HL-60 (cell line): ENCODE measurements at regions not wholly inside any gene's neighbourhood (a gene's known extent, or its start where the extent isn't known, plus 50 kb on each side); places are given as distances from the start of the nearest gene placed in this dataset.

Experiments
- DNase-seq, 2 experiments: peaks; one replicate each; pipeline ENCODE4 v3.0.0-alpha.2; 2010 to 2020; ENCODE audit warnings: low read depth in 1 of 2, low spot score in 1 of 2
- H3K27ac ChIP-seq: fragments of 250-450 bp; sonication (Bioruptor Pico); replicated peaks from 2 replicates; pipeline ENCODE4 v1.5.1; 2020; ENCODE audit warnings: mild to moderate bottlenecking, moderate library complexity
- H3K27me3 ChIP-seq: fragments of 250-450 bp; sonication (Bioruptor Pico); 2 replicates; pipeline ENCODE4 v1.5.1; 2021; ENCODE audit warnings: mild to moderate bottlenecking, moderate library complexity; ENCODE audit not compliant: insufficient read depth, poor library complexity, severe bottlenecking
- H3K4me3 ChIP-seq: replicated peaks from 2 replicates; pipeline ENCODE4 v1.5.1; 2011; ENCODE audit warnings: mild to moderate bottlenecking, control low read depth, low read length; ENCODE audit not compliant: insufficient read depth
- GABPA ChIP-seq: IDR thresholded peaks from 2 replicates; pipeline ENCODE4 v1.6.1; 2012; ENCODE audit warnings: low read depth
- POLR2AphosphoS5 ChIP-seq: IDR thresholded peaks from 2 replicates; pipeline ENCODE4 v1.6.1; 2012; ENCODE audit warnings: low read depth
- SPI1 ChIP-seq: IDR thresholded peaks from 2 replicates; pipeline ENCODE4 v1.6.1; 2012; ENCODE audit warnings: low read depth, mild to moderate bottlenecking, borderline replicate concordance
- TF ChIP-seq, protein P1 (sequence below): IDR thresholded peaks from one replicate; pipeline ENCODE4 v1.5.1; 2011; ENCODE audit warnings: low read length, control low read depth, inconsistent platforms; ENCODE audit not compliant: insufficient read depth
- TF ChIP-seq, protein P2 (sequence below): IDR thresholded peaks from 2 replicates; pipeline ENCODE4 v1.6.1; 2012; ENCODE audit warnings: low read depth; ENCODE audit not compliant: insufficient replicate concordance

DNA sequence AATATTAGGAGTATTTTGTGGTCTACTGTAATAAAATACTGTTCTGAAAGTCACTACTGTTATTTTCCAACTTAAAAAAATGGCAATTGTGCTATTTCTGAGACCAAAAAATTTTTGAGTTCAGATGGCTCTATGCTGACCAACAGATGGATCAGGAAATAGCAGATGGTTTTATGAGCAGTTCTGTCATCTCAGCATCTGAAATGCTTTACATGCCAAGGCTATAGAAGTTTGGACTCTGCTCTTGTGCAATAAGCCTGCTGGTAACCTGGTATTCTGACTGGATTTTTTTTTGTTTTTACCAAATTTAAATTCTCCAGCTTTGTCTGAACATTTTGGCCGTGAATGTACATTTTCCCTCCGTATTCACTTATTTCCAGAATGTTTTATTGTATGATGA lies 1127.5 kb downstream of the GRIK2 start:
- H3K4me3 ChIP-seq: no peak overlapping the region
- DNase-seq: no peak
- H3K27me3 ChIP-seq: no peaks in the 10 kb centered on the region
- TF ChIP-seq POLR2AphosphoS5 (no peak), SPI1 (no peak), GABPA (no peak)
- TF ChIP-seq, protein P1, sequence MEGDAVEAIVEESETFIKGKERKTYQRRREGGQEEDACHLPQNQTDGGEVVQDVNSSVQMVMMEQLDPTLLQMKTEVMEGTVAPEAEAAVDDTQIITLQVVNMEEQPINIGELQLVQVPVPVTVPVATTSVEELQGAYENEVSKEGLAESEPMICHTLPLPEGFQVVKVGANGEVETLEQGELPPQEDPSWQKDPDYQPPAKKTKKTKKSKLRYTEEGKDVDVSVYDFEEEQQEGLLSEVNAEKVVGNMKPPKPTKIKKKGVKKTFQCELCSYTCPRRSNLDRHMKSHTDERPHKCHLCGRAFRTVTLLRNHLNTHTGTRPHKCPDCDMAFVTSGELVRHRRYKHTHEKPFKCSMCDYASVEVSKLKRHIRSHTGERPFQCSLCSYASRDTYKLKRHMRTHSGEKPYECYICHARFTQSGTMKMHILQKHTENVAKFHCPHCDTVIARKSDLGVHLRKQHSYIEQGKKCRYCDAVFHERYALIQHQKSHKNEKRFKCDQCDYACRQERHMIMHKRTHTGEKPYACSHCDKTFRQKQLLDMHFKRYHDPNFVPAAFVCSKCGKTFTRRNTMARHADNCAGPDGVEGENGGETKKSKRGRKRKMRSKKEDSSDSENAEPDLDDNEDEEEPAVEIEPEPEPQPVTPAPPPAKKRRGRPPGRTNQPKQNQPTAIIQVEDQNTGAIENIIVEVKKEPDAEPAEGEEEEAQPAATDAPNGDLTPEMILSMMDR: no peak
- TF ChIP-seq, protein P2, sequence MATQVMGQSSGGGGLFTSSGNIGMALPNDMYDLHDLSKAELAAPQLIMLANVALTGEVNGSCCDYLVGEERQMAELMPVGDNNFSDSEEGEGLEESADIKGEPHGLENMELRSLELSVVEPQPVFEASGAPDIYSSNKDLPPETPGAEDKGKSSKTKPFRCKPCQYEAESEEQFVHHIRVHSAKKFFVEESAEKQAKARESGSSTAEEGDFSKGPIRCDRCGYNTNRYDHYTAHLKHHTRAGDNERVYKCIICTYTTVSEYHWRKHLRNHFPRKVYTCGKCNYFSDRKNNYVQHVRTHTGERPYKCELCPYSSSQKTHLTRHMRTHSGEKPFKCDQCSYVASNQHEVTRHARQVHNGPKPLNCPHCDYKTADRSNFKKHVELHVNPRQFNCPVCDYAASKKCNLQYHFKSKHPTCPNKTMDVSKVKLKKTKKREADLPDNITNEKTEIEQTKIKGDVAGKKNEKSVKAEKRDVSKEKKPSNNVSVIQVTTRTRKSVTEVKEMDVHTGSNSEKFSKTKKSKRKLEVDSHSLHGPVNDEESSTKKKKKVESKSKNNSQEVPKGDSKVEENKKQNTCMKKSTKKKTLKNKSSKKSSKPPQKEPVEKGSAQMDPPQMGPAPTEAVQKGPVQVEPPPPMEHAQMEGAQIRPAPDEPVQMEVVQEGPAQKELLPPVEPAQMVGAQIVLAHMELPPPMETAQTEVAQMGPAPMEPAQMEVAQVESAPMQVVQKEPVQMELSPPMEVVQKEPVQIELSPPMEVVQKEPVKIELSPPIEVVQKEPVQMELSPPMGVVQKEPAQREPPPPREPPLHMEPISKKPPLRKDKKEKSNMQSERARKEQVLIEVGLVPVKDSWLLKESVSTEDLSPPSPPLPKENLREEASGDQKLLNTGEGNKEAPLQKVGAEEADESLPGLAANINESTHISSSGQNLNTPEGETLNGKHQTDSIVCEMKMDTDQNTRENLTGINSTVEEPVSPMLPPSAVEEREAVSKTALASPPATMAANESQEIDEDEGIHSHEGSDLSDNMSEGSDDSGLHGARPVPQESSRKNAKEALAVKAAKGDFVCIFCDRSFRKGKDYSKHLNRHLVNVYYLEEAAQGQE: no peak
- H3K27ac ChIP-seq: no peak overlapping the region

DNA sequence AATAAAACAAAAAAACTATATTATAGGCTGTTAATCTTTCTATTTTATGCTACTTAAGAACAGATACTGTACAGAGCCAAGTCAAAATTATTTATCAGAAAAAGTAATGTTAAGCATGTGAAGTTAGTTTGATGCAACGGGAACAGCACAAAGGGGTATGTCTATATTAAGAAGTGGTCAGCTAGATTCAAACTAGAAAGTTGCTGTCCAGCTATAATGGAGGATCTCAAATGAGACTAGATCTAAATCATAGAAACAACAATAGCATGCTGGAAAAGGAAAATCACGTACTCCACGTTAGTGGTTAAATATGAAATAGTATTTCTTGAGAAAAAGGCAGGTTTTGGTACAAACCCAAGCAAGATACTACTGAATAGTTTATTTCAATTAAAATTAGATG lies 1124.0 kb downstream of the GRIK2 start:
- DNase-seq: no peak
- no peak overlapping the region for H3K27ac ChIP-seq
- no peak for TF ChIP-seq SPI1
- TF ChIP-seq, protein P2: no peak
- TF ChIP-seq GABPA: no peak
- TF ChIP-seq POLR2AphosphoS5: no peak
- TF ChIP-seq, protein P1: no peak
- no peak overlapping the region for H3K4me3 ChIP-seq
- H3K27me3 ChIP-seq: no peaks in the 10 kb centered on the region

DNA sequence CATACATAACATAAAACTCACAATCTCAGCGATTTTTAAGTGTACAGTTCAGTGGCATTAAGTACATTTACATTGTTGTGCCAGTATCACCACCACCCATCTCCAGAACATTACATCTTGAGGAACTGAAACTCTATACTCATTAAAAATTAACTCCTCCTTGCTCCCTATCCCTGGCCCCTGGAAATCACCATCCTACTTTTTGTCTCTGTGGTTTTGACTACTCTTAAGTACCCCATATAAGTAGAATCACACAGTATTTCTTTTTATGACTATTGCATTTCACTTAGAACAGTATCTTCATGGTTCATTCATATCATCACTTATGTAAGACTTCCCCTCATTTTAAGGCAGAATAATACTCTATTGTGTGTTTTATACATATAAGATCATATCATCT lies 1108.1 kb downstream of the GRIK2 start:
- no peak overlapping the region for H3K27ac ChIP-seq
- H3K4me3 ChIP-seq: no peak overlapping the region
- no peaks in the 10 kb centered on the region for H3K27me3 ChIP-seq
- TF ChIP-seq, protein P2: no peak
- no peak for TF ChIP-seq POLR2AphosphoS5
- TF ChIP-seq, protein P1: no peak
- TF ChIP-seq SPI1: no peak
- no peak for TF ChIP-seq GABPA
- DNase-seq: no peak
